Right atrium auricular region (tissue), 2 donors: ENCODE measurements at regions not wholly inside any gene's neighbourhood (a gene's known extent, or its start where the extent isn't known, plus 50 kb on each side); places are given as distances from the start of the nearest gene placed in this dataset.

Experiments used
- DNase-seq: peaks from one replicate; pipeline ENCODE4 v3.0.0-alpha.2; 2019; ENCODE audit warnings: low spot score
- H3K27ac ChIP-seq, 2 donors: fragments of 200-600 bp; sonication (generic); 1 replicate in 1 of 2; 2 replicates in 1 of 2; pipeline ENCODE4 v1.5.1; 2016 to 2019
- H3K27me3 ChIP-seq, 2 donors: fragments of 200-600 bp; sonication (generic); one replicate each; pipeline versions ENCODE4 v1.5.1 to v1.6.0; 2017 to 2019
- H3K36me3 ChIP-seq: fragments of 200-600 bp; sonication (generic); one replicate; pipeline ENCODE4 v1.5.1; 2016
- H3K4me1 ChIP-seq, 2 donors: fragments of 200-600 bp; sonication (generic); one replicate each; pipeline versions ENCODE4 v1.5.1 to v1.6.0; 2017 to 2019
- H3K4me3 ChIP-seq, 2 donors: fragments of 200-600 bp; sonication (generic); 1 replicate in 1 of 2; 2 replicates in 1 of 2; pipeline ENCODE4 v1.5.1; 2017 to 2019; ENCODE audit warnings: mild to moderate bottlenecking in 1 of 2, moderate library complexity in 1 of 2
- H3K9me3 ChIP-seq, 2 donors: fragments of 200-600 bp; sonication (generic); one replicate each; pipeline ENCODE4 v1.5.1; 2019
- TF ChIP-seq, protein P1 (sequence below), 2 donors: fragments of 200-600 bp; sonication (generic); IDR thresholded peaks; one replicate each; pipeline ENCODE4 v1.5.1; 2019; ENCODE audit warnings: antibody characterized with exemption in 2 of 2

GRCh38 chr15:55110446-55110845, 86.3 kb downstream of the RSL24D1 start:
- Histone ChIP-seq H3K27ac (no peak overlapping the region), H3K36me3 (no peaks in the 10 kb centered on the region), H3K4me3 (no peak overlapping the region), H3K27me3 (no peaks in the 10 kb centered on the region), H3K9me3 (no peaks in the 10 kb centered on the region), H3K4me1 (no peaks in the 10 kb centered on the region)
- TF ChIP-seq, protein P1, sequence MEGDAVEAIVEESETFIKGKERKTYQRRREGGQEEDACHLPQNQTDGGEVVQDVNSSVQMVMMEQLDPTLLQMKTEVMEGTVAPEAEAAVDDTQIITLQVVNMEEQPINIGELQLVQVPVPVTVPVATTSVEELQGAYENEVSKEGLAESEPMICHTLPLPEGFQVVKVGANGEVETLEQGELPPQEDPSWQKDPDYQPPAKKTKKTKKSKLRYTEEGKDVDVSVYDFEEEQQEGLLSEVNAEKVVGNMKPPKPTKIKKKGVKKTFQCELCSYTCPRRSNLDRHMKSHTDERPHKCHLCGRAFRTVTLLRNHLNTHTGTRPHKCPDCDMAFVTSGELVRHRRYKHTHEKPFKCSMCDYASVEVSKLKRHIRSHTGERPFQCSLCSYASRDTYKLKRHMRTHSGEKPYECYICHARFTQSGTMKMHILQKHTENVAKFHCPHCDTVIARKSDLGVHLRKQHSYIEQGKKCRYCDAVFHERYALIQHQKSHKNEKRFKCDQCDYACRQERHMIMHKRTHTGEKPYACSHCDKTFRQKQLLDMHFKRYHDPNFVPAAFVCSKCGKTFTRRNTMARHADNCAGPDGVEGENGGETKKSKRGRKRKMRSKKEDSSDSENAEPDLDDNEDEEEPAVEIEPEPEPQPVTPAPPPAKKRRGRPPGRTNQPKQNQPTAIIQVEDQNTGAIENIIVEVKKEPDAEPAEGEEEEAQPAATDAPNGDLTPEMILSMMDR (IDR thresholded peaks at IDR 0.05), result no peak
- DNase-seq, result no peak

- Histone ChIP-seq H3K27ac (no peak overlapping the region), H3K4me3 (no peak overlapping the region), H3K4me1 (no peaks in the 10 kb centered on the region), H3K27me3 (no peaks in the 10 kb centered on the region), H3K36me3 (no peaks in the 10 kb centered on the region), H3K9me3 (no peaks in the 10 kb centered on the region)
- peak; percentile 76 for DNase-seq
- TF ChIP-seq, protein P1 (IDR thresholded peaks at IDR 0.05), result peak; percentile 33 to 66
These were observed 87.8 kb downstream of the RSL24D1 start for GRCh38 chr15:55108858-55109518.

DNA sequence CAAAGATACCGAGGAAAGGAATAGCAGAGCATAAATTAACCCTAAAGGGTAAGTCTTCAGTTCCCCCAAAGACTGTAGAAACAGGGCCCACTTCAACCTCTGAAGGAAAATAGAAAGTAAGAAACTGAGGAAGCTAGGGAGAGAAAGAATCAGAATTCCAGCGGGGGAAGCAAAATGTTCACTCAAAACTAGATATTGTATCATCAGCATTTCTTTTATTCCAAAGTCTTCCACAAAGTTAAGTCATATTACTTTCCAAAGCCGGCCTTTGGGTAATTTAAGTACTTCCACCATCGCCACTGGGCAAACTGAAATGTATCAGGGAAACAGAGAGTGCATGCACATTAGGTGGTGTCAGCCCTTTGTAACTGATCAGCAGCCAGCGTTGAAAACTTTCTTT, 88.3 kb downstream of the RSL24D1 start:
- H3K4me1 ChIP-seq, result no peaks in the 10 kb centered on the region
- H3K4me3 ChIP-seq, result no peak overlapping the region

GRCh38 chr15:55106155-55106554, 90.6 kb downstream of the RSL24D1 start:
- Histone ChIP-seq H3K27me3 (no peaks in the 10 kb centered on the region), H3K9me3 (no peaks in the 10 kb centered on the region), H3K4me1 (no peaks in the 10 kb centered on the region), H3K27ac (no peak overlapping the region), H3K36me3 (no peaks in the 10 kb centered on the region), H3K4me3 (no peak overlapping the region)
- TF ChIP-seq, protein P1 (IDR thresholded peaks at IDR 0.05), result no peak
- DNase-seq, result no peak

More for the DNA sequence above, 88.3 kb downstream of the RSL24D1 start:
- Histone ChIP-seq H3K36me3 (no peaks in the 10 kb centered on the region), H3K27ac (no peak overlapping the region), H3K27me3 (no peaks in the 10 kb centered on the region), H3K9me3 (no peaks in the 10 kb centered on the region)
- DNase-seq, result no peak
- TF ChIP-seq, protein P1 (IDR thresholded peaks at IDR 0.05), result no peak

DNA sequence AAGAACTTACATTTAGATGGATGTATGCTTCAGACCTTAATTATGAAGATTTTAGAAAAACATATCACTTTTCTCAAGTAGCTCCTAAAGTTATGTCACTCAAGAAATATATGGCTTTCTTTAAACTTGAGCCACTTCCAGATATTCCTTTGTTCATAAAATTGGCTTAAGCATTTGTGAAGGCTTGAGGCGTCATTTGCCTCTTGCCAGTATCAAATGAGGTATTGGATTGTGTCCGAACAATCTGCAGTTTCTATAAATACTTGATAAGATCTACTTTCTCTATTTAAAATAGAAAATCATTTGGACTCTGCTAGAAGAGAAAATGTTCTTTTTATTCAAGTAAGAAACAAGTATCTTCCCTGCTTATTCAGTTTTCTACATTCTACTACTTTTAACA, 102.6 kb downstream of the RSL24D1 start:
- no peaks in the 10 kb centered on the region for H3K27me3 ChIP-seq
- no peaks in the 10 kb centered on the region for H3K36me3 ChIP-seq
- no peaks in the 10 kb centered on the region for H3K4me1 ChIP-seq
- no peak overlapping the region for H3K4me3 ChIP-seq
- TF ChIP-seq, protein P1 (IDR thresholded peaks at IDR 0.05), result no peak
- DNase-seq, result no peak
- H3K27ac ChIP-seq, result no peak overlapping the region
- no peaks in the 10 kb centered on the region for H3K9me3 ChIP-seq

GRCh38 chr15:55088207-55088606, 108.5 kb downstream of the RSL24D1 start:
- TF ChIP-seq, protein P1 (IDR thresholded peaks at IDR 0.05), result no peak
- Histone ChIP-seq H3K9me3 (no peaks in the 10 kb centered on the region), H3K4me3 (no peak overlapping the region), H3K27ac (no peak overlapping the region), H3K4me1 (no peaks in the 10 kb centered on the region), H3K27me3 (no peaks in the 10 kb centered on the region), H3K36me3 (no peaks in the 10 kb centered on the region)
- no peak for DNase-seq
